HEK293 (cell line): ENCODE measurements at regions not wholly inside any gene's neighbourhood (a gene's known extent, or its start where the extent isn't known, plus 50 kb on each side); places are given as distances from the start of the nearest gene placed in this dataset.

Experiments
- CTCF ChIA-PET: fragments of 350-600 bp; formaldehyde crosslinking; extraction: SDS; loops from one replicate; lab custom pipeline; 2021; ENCODE audit warnings: antibody characterized with exemption; lab: Yijun Ruan, JAX
- POLR2A ChIA-PET: fragments of 300-600 bp; formaldehyde crosslinking; extraction: SDS; loops from one replicate; lab custom pipeline; 2020; ENCODE audit warnings: antibody characterized with exemption, inconsistent platforms; lab: Yijun Ruan, JAX
- H3K27ac ChIP-seq: fragments of 200-500 bp; sonication (Bioruptor generic); 2 replicates; pipeline ENCODE4 v1.5.1; 2014; ENCODE audit warnings: low read depth, low read length, control low read depth, inconsistent platforms; ENCODE audit errors: extremely low read depth
- H3K36me3 ChIP-seq, 2 experiments: fragments of 200-500 bp in 1 of 2; sonication (Bioruptor generic) in 1 of 2; 1 replicate in 1 of 2; 2 replicates in 1 of 2; pipeline ENCODE4 v1.5.1; 2014 to 2017; ENCODE audit warnings: inconsistent platforms in 2 of 2, low read length in 2 of 2; ENCODE audit not compliant: control insufficient read depth in 2 of 2, insufficient read depth in 1 of 2
- H3K4me1 ChIP-seq: fragments of 200-500 bp; sonication (Bioruptor generic); 2 replicates; pipeline ENCODE4 v1.5.1; 2014; ENCODE audit warnings: mild to moderate bottlenecking, low read length, inconsistent platforms; ENCODE audit not compliant: control insufficient read depth, insufficient read depth
- H3K4me3 ChIP-seq: 2 replicates; pipeline ENCODE4 v1.5.1; 2011; ENCODE audit warnings: low read depth, mild to moderate bottlenecking, control low read depth, low read length, moderate library complexity
- H3K9me3 ChIP-seq: fragments of 200-500 bp; sonication (Bioruptor generic); 2 replicates; pipeline ENCODE4 v1.5.1; 2014; ENCODE audit warnings: low read depth, low read length, inconsistent platforms; ENCODE audit not compliant: control insufficient read depth, insufficient read depth
- EGR2 ChIP-seq: fragments of 450-650 bp; formaldehyde crosslinking; IDR thresholded peaks from 2 replicates; pipeline ENCODE4 v1.5.1; 2016; ENCODE audit warnings: low read depth, missing biosample characterization, missing genetic modification characterization
- KLF9 ChIP-seq: fragments of 450-650 bp; formaldehyde crosslinking; IDR thresholded peaks from 2 replicates; pipeline ENCODE4 v1.5.1; 2016; ENCODE audit warnings: missing biosample characterization, missing genetic modification characterization, low read depth
- PRDM4 ChIP-seq: fragments of 450-650 bp; formaldehyde crosslinking; IDR thresholded peaks from 2 replicates; pipeline ENCODE4 v1.5.1; 2017; ENCODE audit warnings: missing biosample characterization, missing genetic modification characterization
- SETDB1 ChIP-seq: IDR thresholded peaks from one replicate; pipeline ENCODE4 v1.6.1; 2017; ENCODE audit warnings: mild to moderate bottlenecking, low read length, moderate library complexity, mixed read lengths; ENCODE audit not compliant: insufficient read length
- TCF7L2 ChIP-seq: IDR thresholded peaks from 2 replicates; pipeline ENCODE4 v1.6.1; 2011; ENCODE audit warnings: low read depth, mild to moderate bottlenecking, inconsistent platforms, low read length, moderate library complexity, borderline replicate concordance
- WT1 ChIP-seq: fragments of 450-650 bp; formaldehyde crosslinking; IDR thresholded peaks from 2 replicates; pipeline ENCODE4 v1.5.1; 2016; ENCODE audit warnings: missing biosample characterization, missing genetic modification characterization
- ZBTB21 ChIP-seq: fragments of 450-650 bp; formaldehyde crosslinking; IDR thresholded peaks from 2 replicates; pipeline ENCODE4 v1.5.1; 2017; ENCODE audit warnings: missing biosample characterization, missing genetic modification characterization
- ZBTB8A ChIP-seq: fragments of 450-650 bp; formaldehyde crosslinking; IDR thresholded peaks from 2 replicates; pipeline ENCODE4 v1.5.1; 2016; ENCODE audit warnings: missing biosample characterization, missing genetic modification characterization
- ZFHX2 ChIP-seq: fragments of 450-650 bp; formaldehyde crosslinking; conservative IDR thresholded peaks from 2 replicates; pipeline ENCODE4 v1.5.1; 2016; ENCODE audit warnings: missing biosample characterization, missing genetic modification characterization
- ZFP69B ChIP-seq: fragments of 450-650 bp; formaldehyde crosslinking; IDR thresholded peaks from 2 replicates; pipeline ENCODE4 v1.5.1; 2016; ENCODE audit warnings: missing biosample characterization, missing genetic modification characterization
- ZNF112 ChIP-seq: fragments of 450-650 bp; formaldehyde crosslinking; IDR thresholded peaks from 2 replicates; pipeline ENCODE4 v1.5.0; 2017; ENCODE audit warnings: missing biosample characterization, missing genetic modification characterization
- ZNF169 ChIP-seq: fragments of 450-650 bp; formaldehyde crosslinking; IDR thresholded peaks from 2 replicates; pipeline ENCODE4 v1.5.1; 2016; ENCODE audit warnings: missing biosample characterization, missing genetic modification characterization
- ZNF239 ChIP-seq: fragments of 450-650 bp; formaldehyde crosslinking; IDR thresholded peaks from 2 replicates; pipeline ENCODE4 v1.5.1; 2016; ENCODE audit warnings: missing biosample characterization, missing genetic modification characterization
- ZNF311 ChIP-seq: fragments of 450-650 bp; formaldehyde crosslinking; IDR thresholded peaks from 2 replicates; pipeline ENCODE4 v1.5.1; 2017; ENCODE audit warnings: missing biosample characterization, missing genetic modification characterization, borderline replicate concordance
- ZNF560 ChIP-seq: fragments of 450-650 bp; formaldehyde crosslinking; IDR thresholded peaks from 2 replicates; pipeline ENCODE4 v1.5.1; 2017; ENCODE audit warnings: missing biosample characterization, missing genetic modification characterization, borderline replicate concordance
- ZNF561 ChIP-seq: fragments of 450-650 bp; IDR thresholded peaks from 2 replicates; pipeline ENCODE4 v1.5.1; 2018; ENCODE audit warnings: missing biosample characterization, missing genetic modification characterization, borderline replicate concordance
- ZNF629 ChIP-seq: fragments of 450-650 bp; formaldehyde crosslinking; IDR thresholded peaks from 2 replicates; pipeline ENCODE4 v1.5.1; 2017; ENCODE audit warnings: missing biosample characterization, missing genetic modification characterization
- ZNF701 ChIP-seq: fragments of 450-650 bp; formaldehyde crosslinking; IDR thresholded peaks from 2 replicates; pipeline ENCODE4 v1.5.1; 2016; ENCODE audit warnings: missing biosample characterization, missing genetic modification characterization
- TF ChIP-seq, protein P1 (sequence below): fragments of 450-650 bp; formaldehyde crosslinking; IDR thresholded peaks from 2 replicates; pipeline ENCODE4 v1.5.1; 2016; ENCODE audit warnings: missing biosample characterization, missing genetic modification characterization
- TF ChIP-seq, protein P2 (sequence below): fragments of 450-650 bp; formaldehyde crosslinking; IDR thresholded peaks from 2 replicates; pipeline ENCODE4 v1.5.1; 2016; ENCODE audit warnings: missing biosample characterization, missing genetic modification characterization

GRCh38 chr10:9643782-9644181 lies 1373.9 kb upstream of the CELF2 start:
- Histone ChIP-seq H3K4me3 (no peak overlapping the region), H3K36me3 (no peaks in the 10 kb centered on the region), H3K27ac (no peak overlapping the region), H3K4me1 (no peaks in the 10 kb centered on the region)
- POLR2A ChIA-PET, result no interaction called here
- CTCF ChIA-PET, result no interaction called here
- TF ChIP-seq SETDB1 (peak; percentile 78), KLF9 (tag by site-specific recombination) (no peak)
- TF ChIP-seq, all 188 proteins: peak for 1
- no peaks in the 10 kb centered on the region for H3K9me3 ChIP-seq

DNA sequence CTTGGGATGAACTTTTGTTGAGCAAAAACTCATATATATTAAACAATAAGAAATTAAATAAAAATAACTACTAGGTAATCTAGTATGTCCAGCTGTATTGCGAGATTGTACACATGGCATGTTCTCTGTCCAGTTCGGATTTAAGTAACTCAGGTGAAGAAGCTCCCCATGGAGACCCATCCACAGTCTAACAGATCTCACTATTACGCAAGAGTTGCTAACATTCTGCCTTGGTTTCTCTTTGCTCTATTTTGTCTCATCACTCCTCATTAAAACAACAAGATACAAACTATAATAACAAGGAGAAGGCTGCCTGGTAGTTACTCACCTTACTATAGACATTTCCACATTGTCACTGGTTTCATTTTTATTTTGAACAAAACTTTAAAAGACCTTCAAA lies 1372.3 kb upstream of the CELF2 start:
- no peaks in the 10 kb centered on the region for H3K4me1 ChIP-seq
- no peak overlapping the region for H3K27ac ChIP-seq
- H3K36me3 ChIP-seq, result no peaks in the 10 kb centered on the region
- no peaks in the 10 kb centered on the region for H3K9me3 ChIP-seq
- ChIA-PET CTCF (no interaction called here), POLR2A (no interaction called here)
- no peak for TF ChIP-seq ZNF169 (tag by site-specific recombination)
- no peak for TF ChIP-seq ZNF561
- TF ChIP-seq ZNF112 (tag by site-specific recombination), result no peak
- H3K4me3 ChIP-seq, result no peak overlapping the region

DNA sequence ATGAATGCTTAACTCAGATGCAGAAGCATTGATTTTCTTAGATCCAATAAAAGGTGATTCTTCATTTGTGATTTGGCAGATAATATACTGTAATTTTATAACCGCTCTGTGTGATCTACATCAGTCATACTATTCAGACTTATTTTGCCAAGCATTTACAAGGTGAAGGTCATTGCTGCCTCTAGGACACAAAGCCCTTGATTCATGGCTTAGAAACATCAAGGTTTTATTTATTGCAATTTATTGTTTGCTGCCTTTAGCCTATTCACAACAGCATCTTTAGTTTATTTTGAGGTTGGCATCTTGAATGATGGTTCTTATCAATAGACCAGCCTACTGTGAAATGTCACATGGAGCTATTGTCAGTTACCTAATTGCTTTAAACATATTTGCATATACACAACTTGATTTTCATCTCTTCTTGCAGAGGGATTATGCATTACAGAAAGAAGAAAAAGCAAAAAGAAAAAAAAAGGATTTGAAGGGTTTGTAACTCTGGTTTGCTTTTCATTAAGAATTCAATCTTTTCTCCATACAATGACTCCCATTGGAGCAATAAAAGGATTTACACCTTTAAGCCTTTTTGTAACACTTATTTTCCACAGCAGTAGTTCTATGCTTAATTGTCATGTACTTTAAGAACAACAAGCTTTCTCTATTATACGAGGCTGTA lies 1371.6 kb upstream of the CELF2 start:
- Histone ChIP-seq H3K4me3 (no peak overlapping the region), H3K4me1 (no peaks in the 10 kb centered on the region), H3K27ac (no peak overlapping the region), H3K36me3 (no peaks in the 10 kb centered on the region)
- CTCF ChIA-PET, result no interaction called here
- TF ChIP-seq ZNF560 (tag by site-specific recombination), result no peak
- TF ChIP-seq TCF7L2, result no peak
- TF ChIP-seq, protein P1, sequence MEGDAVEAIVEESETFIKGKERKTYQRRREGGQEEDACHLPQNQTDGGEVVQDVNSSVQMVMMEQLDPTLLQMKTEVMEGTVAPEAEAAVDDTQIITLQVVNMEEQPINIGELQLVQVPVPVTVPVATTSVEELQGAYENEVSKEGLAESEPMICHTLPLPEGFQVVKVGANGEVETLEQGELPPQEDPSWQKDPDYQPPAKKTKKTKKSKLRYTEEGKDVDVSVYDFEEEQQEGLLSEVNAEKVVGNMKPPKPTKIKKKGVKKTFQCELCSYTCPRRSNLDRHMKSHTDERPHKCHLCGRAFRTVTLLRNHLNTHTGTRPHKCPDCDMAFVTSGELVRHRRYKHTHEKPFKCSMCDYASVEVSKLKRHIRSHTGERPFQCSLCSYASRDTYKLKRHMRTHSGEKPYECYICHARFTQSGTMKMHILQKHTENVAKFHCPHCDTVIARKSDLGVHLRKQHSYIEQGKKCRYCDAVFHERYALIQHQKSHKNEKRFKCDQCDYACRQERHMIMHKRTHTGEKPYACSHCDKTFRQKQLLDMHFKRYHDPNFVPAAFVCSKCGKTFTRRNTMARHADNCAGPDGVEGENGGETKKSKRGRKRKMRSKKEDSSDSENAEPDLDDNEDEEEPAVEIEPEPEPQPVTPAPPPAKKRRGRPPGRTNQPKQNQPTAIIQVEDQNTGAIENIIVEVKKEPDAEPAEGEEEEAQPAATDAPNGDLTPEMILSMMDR, result no peak
- TF ChIP-seq ZNF701 (tag by site-specific recombination), result no peak
- TF ChIP-seq EGR2 (tag by site-specific recombination), result no peak
- TF ChIP-seq ZNF629 (tag by site-specific recombination), result no peak
- no peak for TF ChIP-seq WT1 (tag by site-specific recombination)
- TF ChIP-seq ZBTB21 (tag by site-specific recombination), result no peak
- TF ChIP-seq ZBTB8A (tag by site-specific recombination), result no peak
- TF ChIP-seq ZFP69B (tag by site-specific recombination), result no peak
- no peak for TF ChIP-seq ZFHX2 (tag by site-specific recombination)
- TF ChIP-seq ZNF311, result no peak
- no peak for TF ChIP-seq ZNF239
- TF ChIP-seq, protein P2, sequence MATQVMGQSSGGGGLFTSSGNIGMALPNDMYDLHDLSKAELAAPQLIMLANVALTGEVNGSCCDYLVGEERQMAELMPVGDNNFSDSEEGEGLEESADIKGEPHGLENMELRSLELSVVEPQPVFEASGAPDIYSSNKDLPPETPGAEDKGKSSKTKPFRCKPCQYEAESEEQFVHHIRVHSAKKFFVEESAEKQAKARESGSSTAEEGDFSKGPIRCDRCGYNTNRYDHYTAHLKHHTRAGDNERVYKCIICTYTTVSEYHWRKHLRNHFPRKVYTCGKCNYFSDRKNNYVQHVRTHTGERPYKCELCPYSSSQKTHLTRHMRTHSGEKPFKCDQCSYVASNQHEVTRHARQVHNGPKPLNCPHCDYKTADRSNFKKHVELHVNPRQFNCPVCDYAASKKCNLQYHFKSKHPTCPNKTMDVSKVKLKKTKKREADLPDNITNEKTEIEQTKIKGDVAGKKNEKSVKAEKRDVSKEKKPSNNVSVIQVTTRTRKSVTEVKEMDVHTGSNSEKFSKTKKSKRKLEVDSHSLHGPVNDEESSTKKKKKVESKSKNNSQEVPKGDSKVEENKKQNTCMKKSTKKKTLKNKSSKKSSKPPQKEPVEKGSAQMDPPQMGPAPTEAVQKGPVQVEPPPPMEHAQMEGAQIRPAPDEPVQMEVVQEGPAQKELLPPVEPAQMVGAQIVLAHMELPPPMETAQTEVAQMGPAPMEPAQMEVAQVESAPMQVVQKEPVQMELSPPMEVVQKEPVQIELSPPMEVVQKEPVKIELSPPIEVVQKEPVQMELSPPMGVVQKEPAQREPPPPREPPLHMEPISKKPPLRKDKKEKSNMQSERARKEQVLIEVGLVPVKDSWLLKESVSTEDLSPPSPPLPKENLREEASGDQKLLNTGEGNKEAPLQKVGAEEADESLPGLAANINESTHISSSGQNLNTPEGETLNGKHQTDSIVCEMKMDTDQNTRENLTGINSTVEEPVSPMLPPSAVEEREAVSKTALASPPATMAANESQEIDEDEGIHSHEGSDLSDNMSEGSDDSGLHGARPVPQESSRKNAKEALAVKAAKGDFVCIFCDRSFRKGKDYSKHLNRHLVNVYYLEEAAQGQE, result no peak
- no peak for TF ChIP-seq PRDM4 (tag by site-specific recombination)
- TF ChIP-seq, all 188 proteins: peak for 0
- POLR2A ChIA-PET, result no interaction called here
- no peaks in the 10 kb centered on the region for H3K9me3 ChIP-seq
